ENCODE measurements at regions not wholly inside any gene's neighbourhood (a gene's known extent, or its start where the extent isn't known, plus 50 kb on each side); places are given as distances from the start of the nearest gene placed in this dataset.

GRCh38 chr21:41593760-41594138 is 85.8 kb upstream of the TMPRSS2 start:
- no peak for TF ChIP-seq CTCF (IDR thresholded peaks at IDR 0.05)
- intact Hi-C loops (cut with DNase I; ENCODE audit: low total_unique reads): no loop called here
- no peaks in the 10 kb centered on the region for H3K36me3 ChIP-seq
- H3K27me3 ChIP-seq: peaks cover 0 to 16% of the 10 kb centered on the region in 2 donors
- no peak overlapping the region for H3K27ac ChIP-seq
- H3K9me3 ChIP-seq: no peaks in the 10 kb centered on the region
- no peak for DNase-seq
- H3K4me1 ChIP-seq: no peaks in the 10 kb centered on the region
- no peak overlapping the region for H3K4me3 ChIP-seq

- H3K9me3 ChIP-seq: no peaks in the 10 kb centered on the region
- H3K36me3 ChIP-seq: no peaks in the 10 kb centered on the region
- no peak overlapping the region for H3K27ac ChIP-seq
- no peak for DNase-seq
- peaks cover 0 to 16% of the 10 kb centered on the region in 2 donors for H3K27me3 ChIP-seq
- H3K4me1 ChIP-seq: no peaks in the 10 kb centered on the region
- no peak overlapping the region for H3K4me3 ChIP-seq
- TF ChIP-seq CTCF (IDR thresholded peaks at IDR 0.05): no peak
- intact Hi-C loops (cut with DNase I; ENCODE audit: low total_unique reads): no loop called here
Measured at GRCh38 chr21:41593051-41593759, 85.2 kb upstream of the TMPRSS2 start.

GRCh38 chr21:41589620-41590175 is 81.7 kb upstream of the TMPRSS2 start:
- Histone ChIP-seq H3K36me3 (no peaks in the 10 kb centered on the region), H3K9me3 (no peaks in the 10 kb centered on the region), H3K4me1 (no peaks in the 10 kb centered on the region), H3K27me3 (peaks cover 0 to 16% of the 10 kb centered on the region in 2 donors), H3K4me3 (no peak overlapping the region), H3K27ac (no peak overlapping the region)
- no peak for DNase-seq
- TF ChIP-seq CTCF (IDR thresholded peaks at IDR 0.05): no peak
- intact Hi-C loops (cut with DNase I; ENCODE audit: low total_unique reads): no loop called here

- intact Hi-C loops (cut with DNase I; ENCODE audit: low total_unique reads): no loop called here
- no peak for DNase-seq
- H3K4me3 ChIP-seq: no peak overlapping the region
Measured at GRCh38 chr21:41589131-41589530, 81.2 kb upstream of the TMPRSS2 start.

GRCh38 chr21:41585199-41585994 is 77.4 kb upstream of the TMPRSS2 start:
- intact Hi-C loops (cut with DNase I; ENCODE audit: low total_unique reads): no loop called here
- Histone ChIP-seq H3K27ac (no peak overlapping the region), H3K9me3 (no peaks in the 10 kb centered on the region), H3K36me3 (no peaks in the 10 kb centered on the region), H3K4me3 (no peak overlapping the region), H3K27me3 (peaks cover 0 to 13% of the 10 kb centered on the region in 2 donors), H3K4me1 (peaks cover 0 to 3% (median 0%) of the 10 kb centered on the region in 4 donors)
- no peak for TF ChIP-seq CTCF (IDR thresholded peaks at IDR 0.05)
- no peak for DNase-seq

More at GRCh38 chr21:41589131-41589530, 81.2 kb upstream of the TMPRSS2 start:
- H3K36me3 ChIP-seq: no peaks in the 10 kb centered on the region
- H3K27me3 ChIP-seq: peaks cover 0 to 11% of the 10 kb centered on the region in 2 donors
- H3K4me1 ChIP-seq: no peaks in the 10 kb centered on the region
- no peak overlapping the region for H3K27ac ChIP-seq
- no peak for TF ChIP-seq CTCF (IDR thresholded peaks at IDR 0.05)
- no peaks in the 10 kb centered on the region for H3K9me3 ChIP-seq
